ENCODE measurements at regions not wholly inside any gene's neighbourhood (a gene's known extent, or its start where the extent isn't known, plus 50 kb on each side); places are given as distances from the start of the nearest gene placed in this dataset.

- 47 to 58% (median 51%) methylated on average over 3 of the region's 3 CpGs for WGBS, 3 donors
- DNase-seq: no peak
- H3K9me3 ChIP-seq: no peaks in the 10 kb centered on the region
- intact Hi-C loops (cut with DNase I): no loop called here
- H3K27me3 ChIP-seq (ENCODE audit: insufficient read depth in 3 of 3, low read length in 2 of 3): no peaks in the 10 kb centered on the region
- H3K36me3 ChIP-seq (ENCODE audit: insufficient read depth in 1 of 2, low read depth in 1 of 2): no peaks in the 10 kb centered on the region
- no peak for TF ChIP-seq CTCF (IDR thresholded peaks at IDR 0.05)
- no peak overlapping the region for H3K27ac ChIP-seq
- no peaks in the 10 kb centered on the region for H3K4me1 ChIP-seq
- H3K4me3 ChIP-seq: no peak overlapping the region
- no peak for ATAC-seq
Measured at GRCh38 chr7:106590209-106590816, 70.6 kb downstream of the CCDC71L start.

- Histone ChIP-seq H3K9me3 (no peaks in the 10 kb centered on the region), H3K4me3 (no peak overlapping the region), H3K27me3 (ENCODE audit: insufficient read depth in 3 of 3, low read length in 2 of 3) (no peaks in the 10 kb centered on the region), H3K36me3 (ENCODE audit: insufficient read depth in 1 of 2, low read depth in 1 of 2) (no peaks in the 10 kb centered on the region), H3K4me1 (no peaks in the 10 kb centered on the region), H3K27ac (no peak overlapping the region)
- WGBS, 3 donors: 91 to 92% (median 92%) methylated on average over 6 of the region's 6 CpGs
- ATAC-seq (no peak), DNase-seq (no peak)
- intact Hi-C loops (cut with DNase I): no loop called here
- no peak for TF ChIP-seq CTCF (IDR thresholded peaks at IDR 0.05)
Measured at GRCh38 chr7:106589198-106589879, 71.6 kb downstream of the CCDC71L start.

GRCh38 chr7:106588422-106589197, 72.3 kb downstream of the CCDC71L start:
- WGBS, 3 donors: 91 to 92% (median 92%) methylated on average over 10 of the region's 10 CpGs
- H3K27me3 ChIP-seq (ENCODE audit: insufficient read depth in 3 of 3, low read length in 2 of 3): no peaks in the 10 kb centered on the region
- H3K4me3 ChIP-seq: no peak overlapping the region
- no peaks in the 10 kb centered on the region for H3K9me3 ChIP-seq
- no peak for ATAC-seq
- intact Hi-C loops (cut with DNase I): no loop called here
- H3K4me1 ChIP-seq: no peaks in the 10 kb centered on the region
- H3K27ac ChIP-seq: no peak overlapping the region
- H3K36me3 ChIP-seq (ENCODE audit: insufficient read depth in 1 of 2, low read depth in 1 of 2): no peaks in the 10 kb centered on the region
- DNase-seq: no peak
- TF ChIP-seq CTCF (IDR thresholded peaks at IDR 0.05): no peak

GRCh38 chr7:106584914-106585759, 75.8 kb downstream of the CCDC71L start:
- intact Hi-C loops (cut with DNase I): no loop called here
- Histone ChIP-seq H3K4me3 (no peak overlapping the region), H3K36me3 (ENCODE audit: insufficient read depth in 1 of 2, low read depth in 1 of 2) (no peaks in the 10 kb centered on the region), H3K9me3 (no peaks in the 10 kb centered on the region), H3K27me3 (ENCODE audit: insufficient read depth in 3 of 3, low read length in 2 of 3) (no peaks in the 10 kb centered on the region), H3K4me1 (no peaks in the 10 kb centered on the region), H3K27ac (no peak overlapping the region)
- WGBS, 3 donors: 83 to 85% (median 83%) methylated on average over 7 of the region's 7 CpGs
- no peak for ATAC-seq
- no peak for DNase-seq
- TF ChIP-seq CTCF (IDR thresholded peaks at IDR 0.05): no peak
